Muscle layer of duodenum (tissue), 2 donors: ENCODE measurements at regions not wholly inside any gene's neighbourhood (a gene's known extent, or its start where the extent isn't known, plus 50 kb on each side); places are given as distances from the start of the nearest gene placed in this dataset.
"Not testable (repeated sequence)": the region's sequence is repeated elsewhere in the genome, so short reads cannot be mapped to it uniquely, and the experiment has no call there.

Experiments
- H3K27ac ChIP-seq: one replicate; pipeline ENCODE4 v1.7.0; 2013; ENCODE audit warnings: mild to moderate bottlenecking, low read length
- H3K27me3 ChIP-seq: one replicate; pipeline ENCODE4 v1.7.0; 2013; ENCODE audit warnings: low read depth, mild to moderate bottlenecking, control low read depth, low read length
- H3K36me3 ChIP-seq, 2 donors: one replicate each; pipeline ENCODE4 v1.7.0; 2013; ENCODE audit warnings: low read length in 2 of 2, control low read depth in 1 of 2, mild to moderate bottlenecking in 1 of 2; ENCODE audit not compliant: insufficient read depth in 2 of 2, control insufficient read depth in 1 of 2
- H3K4me1 ChIP-seq, 2 donors: one replicate each; pipeline ENCODE4 v1.7.0; 2013; ENCODE audit warnings: low read length in 2 of 2, mild to moderate bottlenecking in 2 of 2, control low read depth in 1 of 2, moderate library complexity in 1 of 2; ENCODE audit not compliant: insufficient read depth in 2 of 2, control insufficient read depth in 1 of 2
- H3K4me3 ChIP-seq, 2 donors: one replicate each; pipeline ENCODE4 v1.7.0; 2013; ENCODE audit warnings: low read length in 2 of 2, low read depth in 1 of 2, mild to moderate bottlenecking in 1 of 2
- H3K9me3 ChIP-seq, 2 donors: one replicate each; pipeline ENCODE4 v1.7.0; 2013; ENCODE audit warnings: low read length in 2 of 2, control low read depth in 1 of 2, mild to moderate bottlenecking in 1 of 2; ENCODE audit not compliant: control insufficient read depth in 1 of 2
- donor health status: healthy.

GRCh38 chr16:61435346-61435745, 600.9 kb downstream of the CDH8 start:
- Histone ChIP-seq H3K9me3 (no peaks in the 10 kb centered on the region), H3K4me1 (no peaks in the 10 kb centered on the region), H3K27ac (no peak overlapping the region), H3K27me3 (no peaks in the 10 kb centered on the region), H3K4me3 (no peak overlapping the region), H3K36me3 (no peaks in the 10 kb centered on the region)

- H3K36me3 ChIP-seq: no peaks in the 10 kb centered on the region
- no peak overlapping the region for H3K4me3 ChIP-seq
- no peaks in the 10 kb centered on the region for H3K9me3 ChIP-seq
- H3K4me1 ChIP-seq: no peaks in the 10 kb centered on the region
- H3K27ac ChIP-seq: no peak overlapping the region
- no peaks in the 10 kb centered on the region for H3K27me3 ChIP-seq
Observed at GRCh38 chr16:61432421-61432820, 603.8 kb downstream of the CDH8 start.

GRCh38 chr16:61421111-61421510, 615.1 kb downstream of the CDH8 start:
- no peak overlapping the region for H3K27ac ChIP-seq
- H3K4me1 ChIP-seq: no peaks in the 10 kb centered on the region

GRCh38 chr16:61419791-61420190, 616.4 kb downstream of the CDH8 start:
- Histone ChIP-seq H3K36me3 (no peaks in the 10 kb centered on the region), H3K9me3 (no peaks in the 10 kb centered on the region), H3K27ac (no peak overlapping the region), H3K4me3 (no peak overlapping the region), H3K27me3 (no peaks in the 10 kb centered on the region), H3K4me1 (no peaks in the 10 kb centered on the region)

More at GRCh38 chr16:61421111-61421510, 615.1 kb downstream of the CDH8 start:
- Histone ChIP-seq H3K27me3 (no peaks in the 10 kb centered on the region), H3K36me3 (no peaks in the 10 kb centered on the region), H3K9me3 (no peaks in the 10 kb centered on the region), H3K4me3 (no peak overlapping the region)

- H3K9me3 ChIP-seq, H3K4me3 ChIP-seq, H3K27me3 ChIP-seq, H3K27ac ChIP-seq, H3K4me1 ChIP-seq, H3K36me3 ChIP-seq: not testable (repeated sequence)
Observed at GRCh38 chr16:61418802-61419201, 617.4 kb downstream of the CDH8 start.

GRCh38 chr16:61415126-61415525, 621.1 kb downstream of the CDH8 start:
- no peaks in the 10 kb centered on the region for H3K4me1 ChIP-seq
- H3K36me3 ChIP-seq: no peaks in the 10 kb centered on the region
- H3K9me3 ChIP-seq: no peaks in the 10 kb centered on the region
- H3K27me3 ChIP-seq: no peaks in the 10 kb centered on the region
- H3K4me3 ChIP-seq: no peak overlapping the region
- H3K27ac ChIP-seq: no peak overlapping the region

GRCh38 chr16:61413021-61413420, 623.2 kb downstream of the CDH8 start:
- H3K27me3 ChIP-seq: no peaks in the 10 kb centered on the region
- H3K27ac ChIP-seq: no peak overlapping the region
- H3K4me3 ChIP-seq: no peak overlapping the region
- no peaks in the 10 kb centered on the region for H3K36me3 ChIP-seq
- H3K9me3 ChIP-seq: no peaks in the 10 kb centered on the region
- no peaks in the 10 kb centered on the region for H3K4me1 ChIP-seq

- H3K27ac ChIP-seq: no peak overlapping the region
- no peak overlapping the region for H3K4me3 ChIP-seq
- H3K9me3 ChIP-seq: no peaks in the 10 kb centered on the region
- H3K4me1 ChIP-seq: no peaks in the 10 kb centered on the region
- no peaks in the 10 kb centered on the region for H3K27me3 ChIP-seq
- H3K36me3 ChIP-seq: no peaks in the 10 kb centered on the region
Observed at GRCh38 chr16:61412562-61412961, 623.7 kb downstream of the CDH8 start.

GRCh38 chr16:61409604-61410003, 626.6 kb downstream of the CDH8 start:
- Histone ChIP-seq H3K9me3 (no peaks in the 10 kb centered on the region), H3K27me3 (no peaks in the 10 kb centered on the region), H3K27ac (no peak overlapping the region), H3K4me1 (no peaks in the 10 kb centered on the region), H3K36me3 (no peaks in the 10 kb centered on the region), H3K4me3 (no peak overlapping the region)

GRCh38 chr16:61403386-61403785, 632.9 kb downstream of the CDH8 start:
- H3K4me3 ChIP-seq: no peak overlapping the region
- no peak overlapping the region for H3K27ac ChIP-seq
- peaks cover 0 to 5% of the 10 kb centered on the region in 2 donors for H3K9me3 ChIP-seq
- no peaks in the 10 kb centered on the region for H3K36me3 ChIP-seq
- H3K27me3 ChIP-seq: no peaks in the 10 kb centered on the region
- no peaks in the 10 kb centered on the region for H3K4me1 ChIP-seq

- H3K36me3 ChIP-seq: no peaks in the 10 kb centered on the region
- H3K4me1 ChIP-seq: no peaks in the 10 kb centered on the region
- H3K27me3 ChIP-seq: no peaks in the 10 kb centered on the region
- no peak overlapping the region for H3K4me3 ChIP-seq
- H3K9me3 ChIP-seq: no peaks in the 10 kb centered on the region
- H3K27ac ChIP-seq: no peak overlapping the region
Observed at GRCh38 chr16:61391896-61392295, 644.3 kb downstream of the CDH8 start.

GRCh38 chr16:61390965-61391637, 645.1 kb downstream of the CDH8 start:
- Histone ChIP-seq H3K27ac (no peak overlapping the region), H3K36me3 (no peaks in the 10 kb centered on the region), H3K4me1 (no peaks in the 10 kb centered on the region), H3K4me3 (no peak overlapping the region), H3K9me3 (no peaks in the 10 kb centered on the region), H3K27me3 (no peaks in the 10 kb centered on the region)
